Panc1 (cell line): ENCODE measurements at regions not wholly inside any gene's neighbourhood (a gene's known extent, or its start where the extent isn't known, plus 50 kb on each side); places are given as distances from the start of the nearest gene placed in this dataset.

ENCODE experiments used
- ATAC-seq: fragments of 200-7000 bp; cut with Tn5 transposase; 2 replicates; pipeline ENCODE4 v1.9.1; 2020; ENCODE audit warnings: mild to moderate bottlenecking, moderate library complexity
- BruUV-seq: library from RNA; stranded (reverse); fragments of 400-500 nt; replicated peaks from 2 replicates; lab custom pipeline; 2021; lab: Mats Ljungman, UMichigan
- CTCF ChIA-PET: fragments of 300-600 bp; sonication (Branson Sonifier 250); formaldehyde crosslinking; loops from one replicate; lab custom pipeline; 2022; ENCODE audit warnings: antibody characterized with exemption; lab: Charles Lee
- POLR2A ChIA-PET: fragments of 300-600 bp; sonication (Branson Sonifier 250); formaldehyde crosslinking; loops from one replicate; lab custom pipeline; 2022; ENCODE audit warnings: antibody characterized with exemption; lab: Charles Lee
- DNase-seq: peaks from one replicate; pipeline ENCODE4 v3.0.0-alpha.2; 2010; ENCODE audit warnings: low read depth, low spot score
- H3K27ac ChIP-seq: 2 replicates; pipeline ENCODE4 v1.5.1; 2011; ENCODE audit warnings: mild to moderate bottlenecking, low read length, inconsistent platforms
- H3K27me3 ChIP-seq: fragments of 200-500 bp; sonication (Bioruptor generic); 2 replicates; pipeline ENCODE4 v1.6.0; 2014; ENCODE audit warnings: low read length, inconsistent platforms; ENCODE audit not compliant: control insufficient read depth, insufficient read depth
- H3K36me3 ChIP-seq: fragments of 200-500 bp; sonication (Bioruptor generic); 2 replicates; pipeline ENCODE4 v1.5.1; 2014; ENCODE audit warnings: inconsistent platforms, mild to moderate bottlenecking, low read length, moderate library complexity; ENCODE audit not compliant: control insufficient read depth, insufficient read depth
- H3K4me1 ChIP-seq: 2 replicates; pipeline ENCODE4 v1.5.1; 2011; ENCODE audit warnings: inconsistent platforms, mild to moderate bottlenecking, low read length, moderate library complexity; ENCODE audit not compliant: control insufficient read depth, insufficient read depth
- H3K4me3 ChIP-seq, 2 experiments: 2 replicates each; pipeline ENCODE4 v1.5.1; 2011 to 2012; ENCODE audit warnings: low read depth in 2 of 2, low read length in 2 of 2, mild to moderate bottlenecking in 2 of 2, inconsistent platforms in 1 of 2, moderate library complexity in 1 of 2
- H3K9me3 ChIP-seq: fragments of 200-500 bp; sonication (Bioruptor generic); 2 replicates; pipeline ENCODE4 v1.5.1; 2014; ENCODE audit warnings: low read depth, mild to moderate bottlenecking, inconsistent platforms, low read length, moderate library complexity; ENCODE audit not compliant: control insufficient read depth, insufficient read depth
- CTCF ChIP-seq: fragments of 450-650 bp; IDR thresholded peaks from 2 replicates; pipeline ENCODE4 v1.5.1; 2017; ENCODE audit warnings: mild to moderate bottlenecking
- POLR2AphosphoS5 ChIP-seq: IDR thresholded peaks from 2 replicates; pipeline ENCODE4 v1.6.1; 2012; ENCODE audit warnings: mild to moderate bottlenecking, low read depth, low read length, moderate library complexity
- REST ChIP-seq, 2 experiments: IDR thresholded peaks; 2 replicates each; pipeline ENCODE4 v1.6.1; 2011 to 2012; ENCODE audit warnings: low read depth in 2 of 2, control low read depth in 1 of 2, low read length in 1 of 2, mild to moderate bottlenecking in 1 of 2, moderate library complexity in 1 of 2; ENCODE audit not compliant: insufficient read depth in 1 of 2
- SIN3A ChIP-seq: IDR thresholded peaks from 2 replicates; pipeline ENCODE4 v1.6.1; 2012; ENCODE audit warnings: low read depth, mild to moderate bottlenecking, low read length, moderate library complexity, borderline replicate concordance; ENCODE audit not compliant: insufficient read depth
- TCF7L2 ChIP-seq: IDR thresholded peaks from 2 replicates; pipeline ENCODE4 v1.6.1; 2011; ENCODE audit warnings: mild to moderate bottlenecking, low read depth, low read length, inconsistent platforms
- in situ Hi-C: cut with HindIII; loops from 2 replicates; pipeline ENCODE4 v1.10.0; 2016; ENCODE audit warnings: low sequenced_read_pairs, low pct_unique_long_range_greater_than_20kb
- intact Hi-C: fragments of 100-400 bp; cut with micrococcal nuclease; formaldehyde crosslinking; loops from one replicate; pipeline ENCODE4 v1.10.0; 2022; ENCODE audit not compliant: unreplicated experiment

GRCh38 chr7:155221547-155221946 is 76.1 kb upstream of the INSIG1 start:
- DNase-seq = no peak
- POLR2A ChIA-PET = no interaction called here
- Histone ChIP-seq H3K9me3 (no peaks in the 10 kb centered on the region), H3K36me3 (no peaks in the 10 kb centered on the region), H3K27me3 (no peaks in the 10 kb centered on the region; the same call in 1 of the 2 replicates), H3K4me1 (no peaks in the 10 kb centered on the region), H3K27ac (no peak overlapping the region), H3K4me3 (no peak overlapping the region)
- intact Hi-C loops = no loop called here
- no peak for ATAC-seq
- no TSS peak for BruUV-seq
- CTCF ChIA-PET = no interaction called here
- in situ Hi-C loops = no loop called here
- TF ChIP-seq POLR2AphosphoS5 (no peak), SIN3A (no peak), TCF7L2 (no peak), CTCF (no peak), REST (IDR thresholded peaks at IDR 0.05; ENCODE audit: insufficient read depth in 1 of 2, low read depth in 2 of 2, low read length in 1 of 2) (no peak)

GRCh38 chr7:155222061-155222460 is 75.6 kb upstream of the INSIG1 start:
- no peak overlapping the region for H3K4me3 ChIP-seq
- ChIA-PET POLR2A (no interaction called here), CTCF (no interaction called here)
- BruUV-seq = no TSS peak
- no peaks in the 10 kb centered on the region for H3K9me3 ChIP-seq
- intact Hi-C loops (no loop called here), in situ Hi-C loops (no loop called here)
- DNase-seq = no peak
- no peak overlapping the region for H3K27ac ChIP-seq
- H3K27me3 ChIP-seq = no peaks in the 10 kb centered on the region; the same call in 1 of the 2 replicates
- no peaks in the 10 kb centered on the region for H3K36me3 ChIP-seq
- TF ChIP-seq POLR2AphosphoS5 (no peak), REST (IDR thresholded peaks at IDR 0.05; ENCODE audit: insufficient read depth in 1 of 2, low read depth in 2 of 2, low read length in 1 of 2) (no peak), SIN3A (no peak), CTCF (no peak), TCF7L2 (no peak)
- no peaks in the 10 kb centered on the region for H3K4me1 ChIP-seq
- no peak for ATAC-seq
